GM12875 (cell line): ENCODE measurements at regions not wholly inside any gene's neighbourhood (a gene's known extent, or its start where the extent isn't known, plus 50 kb on each side); places are given as distances from the start of the nearest gene placed in this dataset.

ENCODE experiments used
- H3K4me3 ChIP-seq: one replicate; pipeline ENCODE4 v1.5.1; 2011; ENCODE audit warnings: low read depth, low read length, control low read depth
- TF ChIP-seq, protein P1 (sequence below): IDR thresholded peaks from 2 replicates; pipeline ENCODE4 v1.5.1; 2011; ENCODE audit warnings: low read depth, mild to moderate bottlenecking, control low read depth, inconsistent platforms, low read length, moderate library complexity, borderline replicate concordance; ENCODE audit not compliant: insufficient read depth

DNA sequence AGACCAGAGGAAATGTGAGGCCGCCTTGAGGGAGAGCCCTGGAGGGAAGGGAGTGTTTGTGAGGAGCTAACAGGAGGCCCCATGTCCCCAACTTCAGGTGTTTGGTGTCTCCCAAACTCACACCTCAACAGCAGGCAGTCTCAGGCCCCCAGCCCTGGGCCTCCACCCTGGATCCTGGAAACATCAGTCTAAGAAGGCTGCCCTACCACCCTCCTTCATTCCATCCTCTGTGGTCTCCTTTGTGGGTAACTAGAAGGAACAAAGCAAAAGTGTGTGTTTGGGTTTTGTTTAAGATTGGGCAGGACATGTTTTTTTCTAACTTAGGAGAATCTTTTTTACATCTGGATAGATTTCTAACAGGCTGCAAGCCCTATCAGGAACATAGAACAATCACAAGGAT is 404.3 kb downstream of the BCL11A start:
- H3K4me3 ChIP-seq = no peak overlapping the region
- TF ChIP-seq, protein P1, sequence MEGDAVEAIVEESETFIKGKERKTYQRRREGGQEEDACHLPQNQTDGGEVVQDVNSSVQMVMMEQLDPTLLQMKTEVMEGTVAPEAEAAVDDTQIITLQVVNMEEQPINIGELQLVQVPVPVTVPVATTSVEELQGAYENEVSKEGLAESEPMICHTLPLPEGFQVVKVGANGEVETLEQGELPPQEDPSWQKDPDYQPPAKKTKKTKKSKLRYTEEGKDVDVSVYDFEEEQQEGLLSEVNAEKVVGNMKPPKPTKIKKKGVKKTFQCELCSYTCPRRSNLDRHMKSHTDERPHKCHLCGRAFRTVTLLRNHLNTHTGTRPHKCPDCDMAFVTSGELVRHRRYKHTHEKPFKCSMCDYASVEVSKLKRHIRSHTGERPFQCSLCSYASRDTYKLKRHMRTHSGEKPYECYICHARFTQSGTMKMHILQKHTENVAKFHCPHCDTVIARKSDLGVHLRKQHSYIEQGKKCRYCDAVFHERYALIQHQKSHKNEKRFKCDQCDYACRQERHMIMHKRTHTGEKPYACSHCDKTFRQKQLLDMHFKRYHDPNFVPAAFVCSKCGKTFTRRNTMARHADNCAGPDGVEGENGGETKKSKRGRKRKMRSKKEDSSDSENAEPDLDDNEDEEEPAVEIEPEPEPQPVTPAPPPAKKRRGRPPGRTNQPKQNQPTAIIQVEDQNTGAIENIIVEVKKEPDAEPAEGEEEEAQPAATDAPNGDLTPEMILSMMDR = no peak

DNA sequence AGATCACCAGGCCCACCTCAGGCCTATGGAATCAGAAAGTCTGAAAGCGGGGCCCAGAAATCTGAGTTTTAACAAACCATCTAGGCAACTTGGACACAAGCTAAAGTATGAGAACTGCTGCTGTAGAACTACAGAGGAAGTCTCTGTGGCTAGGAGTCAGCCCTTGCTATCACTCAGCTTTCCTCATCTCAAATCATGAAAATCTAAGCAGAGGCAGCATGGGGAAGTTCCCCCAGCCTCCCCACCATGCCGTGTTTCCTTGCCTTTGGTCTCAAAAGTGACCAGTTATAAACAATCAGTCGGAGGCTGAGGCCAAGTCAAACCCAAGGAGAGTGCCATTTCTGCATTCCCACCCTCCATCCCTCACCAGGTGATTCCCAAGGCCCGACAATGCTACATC is 404.7 kb downstream of the BCL11A start:
- no peak overlapping the region for H3K4me3 ChIP-seq
- TF ChIP-seq, protein P1 = no peak

DNA sequence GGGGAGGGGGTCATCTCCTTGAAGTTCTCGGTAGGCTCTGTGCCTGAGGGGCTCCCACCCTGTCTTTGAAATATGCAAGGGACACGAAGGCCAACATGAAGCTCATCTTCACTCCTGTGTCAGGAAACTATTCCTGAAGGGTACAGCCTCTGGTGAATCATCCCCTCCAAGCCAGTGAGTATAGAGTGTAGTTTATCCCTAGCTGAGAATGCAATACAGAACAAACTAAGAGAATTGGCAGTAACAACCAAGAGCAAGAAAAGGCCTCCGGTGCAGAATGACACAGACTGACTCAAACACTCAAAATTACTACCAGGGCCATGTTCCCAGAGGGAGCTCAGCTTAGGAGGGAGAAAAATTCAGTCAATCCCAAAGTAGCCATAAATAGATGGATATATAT is 413.3 kb downstream of the BCL11A start:
- no peak overlapping the region for H3K4me3 ChIP-seq

DNA sequence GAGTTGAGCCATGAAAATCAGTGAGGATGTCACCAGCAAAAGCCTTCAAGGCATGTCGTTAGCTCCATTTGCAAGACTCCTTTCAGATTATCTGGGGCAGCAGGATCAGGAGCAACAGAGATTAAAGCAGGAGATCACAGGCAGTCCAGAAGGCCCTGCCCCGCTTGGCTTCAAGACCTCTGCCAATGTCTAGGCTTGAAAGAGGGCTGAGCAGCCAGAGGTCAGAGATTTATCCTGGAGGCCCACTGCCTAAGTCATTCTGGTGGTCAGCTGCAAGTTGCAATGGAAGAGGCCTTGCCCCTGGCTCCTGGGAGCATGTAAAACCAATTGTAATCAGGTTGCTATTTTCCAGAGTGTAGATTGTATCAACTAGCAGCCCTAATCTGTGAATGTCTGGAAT is 416.5 kb downstream of the BCL11A start:
- TF ChIP-seq, protein P1 = no peak
- H3K4me3 ChIP-seq = no peak overlapping the region

More for the DNA sequence above, 413.3 kb downstream of the BCL11A start:
- TF ChIP-seq, protein P1 = no peak

DNA sequence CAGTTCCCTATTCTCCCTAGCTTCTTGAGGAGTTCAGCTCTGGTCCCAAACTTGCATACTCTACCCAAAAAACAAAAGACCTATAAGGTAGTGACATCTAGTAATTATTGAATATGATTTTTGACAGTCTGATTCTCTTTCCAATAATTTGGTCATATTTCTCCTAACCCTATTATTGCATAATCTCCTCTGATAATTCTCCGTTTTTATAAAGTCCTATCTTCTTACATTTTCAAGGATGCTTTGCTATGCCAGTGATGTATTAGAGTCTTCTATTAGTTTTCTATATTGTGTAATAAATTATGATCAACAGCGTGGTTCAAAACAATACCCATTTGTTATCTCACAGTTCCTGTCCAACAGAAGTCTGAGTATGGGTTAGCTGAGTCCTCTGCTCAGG is 426.3 kb downstream of the BCL11A start:
- TF ChIP-seq, protein P1 = no peak
- no peak overlapping the region for H3K4me3 ChIP-seq

DNA sequence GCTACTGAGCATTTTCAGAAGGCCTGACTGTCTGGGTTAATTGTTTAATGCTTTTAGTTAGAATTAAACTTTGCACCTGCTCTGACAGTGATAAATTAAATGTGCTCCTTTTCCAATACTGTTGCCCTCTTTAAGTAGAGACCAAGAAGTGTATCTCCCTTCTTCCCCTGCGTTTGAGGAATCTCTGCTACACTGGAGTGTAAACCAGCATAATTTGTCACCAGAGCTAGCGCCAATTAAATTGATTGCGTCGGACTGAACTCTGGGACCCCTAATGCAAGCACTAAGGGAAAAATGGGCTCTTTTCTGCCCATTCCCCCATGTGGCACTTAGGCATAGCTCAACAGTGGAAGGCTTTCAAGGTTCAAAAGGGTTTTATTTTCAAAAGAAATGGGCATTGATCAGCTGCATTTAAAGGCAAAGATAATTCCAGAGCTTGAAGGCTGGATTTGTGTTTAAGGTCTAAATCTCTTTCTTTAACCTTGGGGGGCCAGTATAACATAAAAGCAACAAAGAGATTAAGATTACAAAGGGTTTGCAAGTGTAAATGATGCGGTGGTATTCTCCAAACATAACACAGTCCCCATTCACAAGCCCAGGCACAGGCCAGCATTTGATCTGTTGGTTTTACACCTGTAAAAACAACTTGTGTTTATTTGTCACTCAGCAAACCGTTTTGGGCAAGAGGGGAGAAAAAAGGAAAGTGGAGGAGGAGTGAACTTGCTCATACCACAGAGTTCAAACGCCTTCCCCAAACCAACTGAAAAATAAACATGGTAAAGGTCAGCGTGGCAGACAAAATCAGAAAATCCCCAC is 427.6 kb downstream of the BCL11A start:
- TF ChIP-seq, protein P1 = no peak
- no peak overlapping the region for H3K4me3 ChIP-seq

DNA sequence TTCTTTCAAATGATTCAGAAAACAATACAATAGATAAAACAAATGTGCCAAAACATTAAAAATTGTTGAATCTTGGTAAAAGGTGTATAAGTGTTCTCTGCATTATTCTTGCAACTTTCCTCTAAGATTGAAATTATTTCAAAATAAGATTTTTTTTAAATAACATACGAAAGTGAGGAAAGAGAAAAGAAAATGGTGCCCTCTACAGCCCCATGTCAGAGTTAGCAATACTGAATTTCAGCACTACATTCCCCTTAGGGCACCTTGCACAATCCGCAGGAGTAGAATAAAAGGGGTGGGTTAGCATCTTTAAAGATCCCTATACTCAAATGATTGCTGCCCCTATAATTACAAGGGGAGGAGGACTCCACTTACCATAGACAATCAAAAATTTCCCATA is 433.7 kb downstream of the BCL11A start:
- TF ChIP-seq, protein P1 = no peak
- no peak overlapping the region for H3K4me3 ChIP-seq
